Panc1 (cell line): ENCODE measurements at regions not wholly inside any gene's neighbourhood (a gene's known extent, or its start where the extent isn't known, plus 50 kb on each side); places are given as distances from the start of the nearest gene placed in this dataset.

ENCODE experiments used
- ATAC-seq: fragments of 200-7000 bp; cut with Tn5 transposase; 2 replicates; pipeline ENCODE4 v1.9.1; 2020; ENCODE audit warnings: mild to moderate bottlenecking, moderate library complexity
- BruUV-seq: library from RNA; stranded (reverse); fragments of 400-500 nt; replicated peaks from 2 replicates; lab custom pipeline; 2021; lab: Mats Ljungman, UMichigan
- CTCF ChIA-PET: fragments of 300-600 bp; sonication (Branson Sonifier 250); formaldehyde crosslinking; loops from one replicate; lab custom pipeline; 2022; ENCODE audit warnings: antibody characterized with exemption; lab: Charles Lee
- POLR2A ChIA-PET: fragments of 300-600 bp; sonication (Branson Sonifier 250); formaldehyde crosslinking; loops from one replicate; lab custom pipeline; 2022; ENCODE audit warnings: antibody characterized with exemption; lab: Charles Lee
- DNase-seq: peaks from one replicate; pipeline ENCODE4 v3.0.0-alpha.2; 2010; ENCODE audit warnings: low read depth, low spot score
- H3K27ac ChIP-seq: 2 replicates; pipeline ENCODE4 v1.5.1; 2011; ENCODE audit warnings: mild to moderate bottlenecking, low read length, inconsistent platforms
- H3K27me3 ChIP-seq: fragments of 200-500 bp; sonication (Bioruptor generic); 2 replicates; pipeline ENCODE4 v1.6.0; 2014; ENCODE audit warnings: low read length, inconsistent platforms; ENCODE audit not compliant: control insufficient read depth, insufficient read depth
- H3K36me3 ChIP-seq: fragments of 200-500 bp; sonication (Bioruptor generic); 2 replicates; pipeline ENCODE4 v1.5.1; 2014; ENCODE audit warnings: inconsistent platforms, mild to moderate bottlenecking, low read length, moderate library complexity; ENCODE audit not compliant: control insufficient read depth, insufficient read depth
- H3K4me1 ChIP-seq: 2 replicates; pipeline ENCODE4 v1.5.1; 2011; ENCODE audit warnings: inconsistent platforms, mild to moderate bottlenecking, low read length, moderate library complexity; ENCODE audit not compliant: control insufficient read depth, insufficient read depth
- H3K4me3 ChIP-seq, 2 experiments: 2 replicates each; pipeline ENCODE4 v1.5.1; 2011 to 2012; ENCODE audit warnings: low read depth in 2 of 2, low read length in 2 of 2, mild to moderate bottlenecking in 2 of 2, inconsistent platforms in 1 of 2, moderate library complexity in 1 of 2
- H3K9me3 ChIP-seq: fragments of 200-500 bp; sonication (Bioruptor generic); 2 replicates; pipeline ENCODE4 v1.5.1; 2014; ENCODE audit warnings: low read depth, mild to moderate bottlenecking, inconsistent platforms, low read length, moderate library complexity; ENCODE audit not compliant: control insufficient read depth, insufficient read depth
- POLR2AphosphoS5 ChIP-seq: IDR thresholded peaks from 2 replicates; pipeline ENCODE4 v1.6.1; 2012; ENCODE audit warnings: mild to moderate bottlenecking, low read depth, low read length, moderate library complexity
- SIN3A ChIP-seq: IDR thresholded peaks from 2 replicates; pipeline ENCODE4 v1.6.1; 2012; ENCODE audit warnings: low read depth, mild to moderate bottlenecking, low read length, moderate library complexity, borderline replicate concordance; ENCODE audit not compliant: insufficient read depth
- TCF7L2 ChIP-seq: IDR thresholded peaks from 2 replicates; pipeline ENCODE4 v1.6.1; 2011; ENCODE audit warnings: mild to moderate bottlenecking, low read depth, low read length, inconsistent platforms
- in situ Hi-C: cut with HindIII; loops from 2 replicates; pipeline ENCODE4 v1.10.0; 2016; ENCODE audit warnings: low sequenced_read_pairs, low pct_unique_long_range_greater_than_20kb
- intact Hi-C: fragments of 100-400 bp; cut with micrococcal nuclease; formaldehyde crosslinking; loops from one replicate; pipeline ENCODE4 v1.10.0; 2022; ENCODE audit not compliant: unreplicated experiment
- TF ChIP-seq, protein P1 (sequence below), 2 experiments: IDR thresholded peaks; 2 replicates each; pipeline ENCODE4 v1.6.1; 2011 to 2012; ENCODE audit warnings: low read depth in 2 of 2, control low read depth in 1 of 2, low read length in 1 of 2, mild to moderate bottlenecking in 1 of 2, moderate library complexity in 1 of 2; ENCODE audit not compliant: insufficient read depth in 1 of 2
- TF ChIP-seq, protein P2 (sequence below): fragments of 450-650 bp; IDR thresholded peaks from 2 replicates; pipeline ENCODE4 v1.5.1; 2017; ENCODE audit warnings: mild to moderate bottlenecking

DNA sequence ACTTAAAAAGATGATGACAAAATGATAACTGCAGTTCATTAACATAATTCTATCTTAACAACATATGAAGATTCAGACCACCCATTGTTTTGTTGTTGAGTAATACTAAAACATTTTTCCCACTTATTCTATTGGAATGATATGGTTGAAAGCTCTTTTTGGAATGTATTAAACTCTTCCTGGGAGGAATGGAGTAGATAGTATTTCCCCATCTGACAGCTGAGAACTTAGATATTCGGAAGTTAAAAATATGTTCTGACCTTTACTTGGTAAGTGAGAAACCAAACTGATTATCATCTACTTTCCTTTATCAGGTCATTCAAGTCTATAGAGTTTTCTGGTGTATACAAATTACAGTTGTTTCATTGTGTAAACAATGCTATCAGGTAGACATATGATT is 452.9 kb downstream of the CSNK1G3 start:
- ATAC-seq, result no peak
- CTCF ChIA-PET, result no interaction called here
- intact Hi-C loops, result no loop called here
- Histone ChIP-seq H3K9me3 (no peaks in the 10 kb centered on the region), H3K4me1 (no peaks in the 10 kb centered on the region), H3K27ac (no peak overlapping the region), H3K27me3 (no peaks in the 10 kb centered on the region), H3K4me3 (no peak overlapping the region), H3K36me3 (no peaks in the 10 kb centered on the region)
- POLR2A ChIA-PET, result no interaction called here
- in situ Hi-C loops, result no loop called here
- TF ChIP-seq, protein P1, sequence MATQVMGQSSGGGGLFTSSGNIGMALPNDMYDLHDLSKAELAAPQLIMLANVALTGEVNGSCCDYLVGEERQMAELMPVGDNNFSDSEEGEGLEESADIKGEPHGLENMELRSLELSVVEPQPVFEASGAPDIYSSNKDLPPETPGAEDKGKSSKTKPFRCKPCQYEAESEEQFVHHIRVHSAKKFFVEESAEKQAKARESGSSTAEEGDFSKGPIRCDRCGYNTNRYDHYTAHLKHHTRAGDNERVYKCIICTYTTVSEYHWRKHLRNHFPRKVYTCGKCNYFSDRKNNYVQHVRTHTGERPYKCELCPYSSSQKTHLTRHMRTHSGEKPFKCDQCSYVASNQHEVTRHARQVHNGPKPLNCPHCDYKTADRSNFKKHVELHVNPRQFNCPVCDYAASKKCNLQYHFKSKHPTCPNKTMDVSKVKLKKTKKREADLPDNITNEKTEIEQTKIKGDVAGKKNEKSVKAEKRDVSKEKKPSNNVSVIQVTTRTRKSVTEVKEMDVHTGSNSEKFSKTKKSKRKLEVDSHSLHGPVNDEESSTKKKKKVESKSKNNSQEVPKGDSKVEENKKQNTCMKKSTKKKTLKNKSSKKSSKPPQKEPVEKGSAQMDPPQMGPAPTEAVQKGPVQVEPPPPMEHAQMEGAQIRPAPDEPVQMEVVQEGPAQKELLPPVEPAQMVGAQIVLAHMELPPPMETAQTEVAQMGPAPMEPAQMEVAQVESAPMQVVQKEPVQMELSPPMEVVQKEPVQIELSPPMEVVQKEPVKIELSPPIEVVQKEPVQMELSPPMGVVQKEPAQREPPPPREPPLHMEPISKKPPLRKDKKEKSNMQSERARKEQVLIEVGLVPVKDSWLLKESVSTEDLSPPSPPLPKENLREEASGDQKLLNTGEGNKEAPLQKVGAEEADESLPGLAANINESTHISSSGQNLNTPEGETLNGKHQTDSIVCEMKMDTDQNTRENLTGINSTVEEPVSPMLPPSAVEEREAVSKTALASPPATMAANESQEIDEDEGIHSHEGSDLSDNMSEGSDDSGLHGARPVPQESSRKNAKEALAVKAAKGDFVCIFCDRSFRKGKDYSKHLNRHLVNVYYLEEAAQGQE (IDR thresholded peaks at IDR 0.05; ENCODE audit: insufficient read depth in 1 of 2, low read depth in 2 of 2, low read length in 1 of 2), result no peak
- TF ChIP-seq TCF7L2, result no peak
- TF ChIP-seq POLR2AphosphoS5, result no peak
- TF ChIP-seq SIN3A, result no peak
- TF ChIP-seq, protein P2, sequence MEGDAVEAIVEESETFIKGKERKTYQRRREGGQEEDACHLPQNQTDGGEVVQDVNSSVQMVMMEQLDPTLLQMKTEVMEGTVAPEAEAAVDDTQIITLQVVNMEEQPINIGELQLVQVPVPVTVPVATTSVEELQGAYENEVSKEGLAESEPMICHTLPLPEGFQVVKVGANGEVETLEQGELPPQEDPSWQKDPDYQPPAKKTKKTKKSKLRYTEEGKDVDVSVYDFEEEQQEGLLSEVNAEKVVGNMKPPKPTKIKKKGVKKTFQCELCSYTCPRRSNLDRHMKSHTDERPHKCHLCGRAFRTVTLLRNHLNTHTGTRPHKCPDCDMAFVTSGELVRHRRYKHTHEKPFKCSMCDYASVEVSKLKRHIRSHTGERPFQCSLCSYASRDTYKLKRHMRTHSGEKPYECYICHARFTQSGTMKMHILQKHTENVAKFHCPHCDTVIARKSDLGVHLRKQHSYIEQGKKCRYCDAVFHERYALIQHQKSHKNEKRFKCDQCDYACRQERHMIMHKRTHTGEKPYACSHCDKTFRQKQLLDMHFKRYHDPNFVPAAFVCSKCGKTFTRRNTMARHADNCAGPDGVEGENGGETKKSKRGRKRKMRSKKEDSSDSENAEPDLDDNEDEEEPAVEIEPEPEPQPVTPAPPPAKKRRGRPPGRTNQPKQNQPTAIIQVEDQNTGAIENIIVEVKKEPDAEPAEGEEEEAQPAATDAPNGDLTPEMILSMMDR, result no peak
- no peak for DNase-seq
- no TSS peak for BruUV-seq

DNA sequence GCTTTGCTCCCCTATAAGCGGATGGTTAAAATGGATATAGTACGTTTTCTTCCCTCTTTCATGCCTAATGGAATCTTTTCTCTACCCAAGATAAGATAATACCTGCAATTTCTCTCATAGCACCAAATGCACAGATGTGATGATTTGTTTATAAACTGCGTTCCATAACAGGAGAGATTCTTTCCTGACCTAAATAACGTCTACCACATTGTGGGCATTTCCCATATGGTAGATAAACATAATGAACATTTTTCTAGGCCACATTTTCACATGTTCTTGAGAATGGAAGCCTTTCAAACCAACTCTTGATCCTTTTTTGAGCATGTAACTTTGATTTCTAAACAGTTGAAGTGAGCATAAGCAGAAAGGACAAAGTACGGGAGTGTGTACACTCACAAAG is 448.5 kb downstream of the CSNK1G3 start:
- DNase-seq (no peak), ATAC-seq (no peak)
- no TSS peak for BruUV-seq
- Histone ChIP-seq H3K27ac (no peak overlapping the region), H3K27me3 (no peaks in the 10 kb centered on the region), H3K4me1 (no peaks in the 10 kb centered on the region), H3K4me3 (no peak overlapping the region), H3K9me3 (peaks cover 3% of the 10 kb centered on the region; the same call in 1 of the 2 replicates), H3K36me3 (no peaks in the 10 kb centered on the region)
- intact Hi-C loops (no loop called here), in situ Hi-C loops (no loop called here)
- TF ChIP-seq, protein P1 (IDR thresholded peaks at IDR 0.05; ENCODE audit: insufficient read depth in 1 of 2, low read depth in 2 of 2, low read length in 1 of 2), result no peak
- TF ChIP-seq TCF7L2, result no peak
- TF ChIP-seq POLR2AphosphoS5, result no peak
- TF ChIP-seq, protein P2, result no peak
- ChIA-PET CTCF (no interaction called here), POLR2A (no interaction called here)
